OCI-LY3 (cell line): ENCODE measurements at regions not wholly inside any gene's neighbourhood (a gene's known extent, or its start where the extent isn't known, plus 50 kb on each side); places are given as distances from the start of the nearest gene placed in this dataset.

Experiments used
- H2AFZ ChIP-seq: fragments of 200-600, 300-600 bp; shearing (Covaris generic); 2 replicates; pipeline ENCODE4 v1.6.0; 2014; ENCODE audit warnings: antibody characterized with exemption, low read depth, low read length
- H3K27ac ChIP-seq: fragments of 200-600, 300-600 bp; sonication (generic); 2 replicates; pipeline ENCODE4 v1.5.1; 2014; ENCODE audit warnings: mild to moderate bottlenecking, low read length, moderate library complexity, mixed read lengths
- H3K27me3 ChIP-seq: fragments of 200-600, 300-600 bp; sonication (generic); 2 replicates; pipeline ENCODE4 v1.6.1; 2014; ENCODE audit warnings: low read depth, low read length, mixed read lengths
- H3K36me3 ChIP-seq: fragments of 200-600, 300-600 bp; sonication (generic); replicated peaks from 2 replicates; pipeline ENCODE3; 2014; ENCODE audit warnings: low read depth, low read length, mixed read lengths
- H3K4me1 ChIP-seq: fragments of 300-600, 200-600 bp; sonication (generic); 2 replicates; pipeline ENCODE4 v1.6.1; 2014; ENCODE audit warnings: low read length, mixed read lengths
- H3K4me2 ChIP-seq: fragments of 200-600, 300-600 bp; sonication (generic); 2 replicates; pipeline ENCODE4 v1.6.1; 2014; ENCODE audit warnings: low read length, mixed read lengths
- H3K4me3 ChIP-seq: fragments of 300-600, 200-600 bp; sonication (generic); 2 replicates; pipeline ENCODE4 v1.5.1; 2014; ENCODE audit warnings: antibody characterized with exemption, mild to moderate bottlenecking, low read length, moderate library complexity
- H3K79me2 ChIP-seq: fragments of 300-600, 200-600 bp; shearing (Covaris generic); 2 replicates; pipeline ENCODE4 v1.6.1; 2014; ENCODE audit warnings: mild to moderate bottlenecking, low read length, mixed read lengths
- H3K9ac ChIP-seq: fragments of 300-600, 200-600 bp; shearing (Covaris generic); 2 replicates; pipeline ENCODE4 v1.6.0; 2014; ENCODE audit warnings: mild to moderate bottlenecking, low read length, moderate library complexity
- H3K9me3 ChIP-seq: fragments of 200-600, 300-600 bp; shearing (Covaris generic); 2 replicates; pipeline ENCODE4 v1.6.1; 2014; ENCODE audit warnings: low read length, mixed read lengths; ENCODE audit not compliant: insufficient read depth
- H4K20me1 ChIP-seq: fragments of 200-600, 300-600 bp; sonication (generic); 2 replicates; pipeline ENCODE4 v1.6.1; 2016; ENCODE audit warnings: low read length, mixed read lengths; ENCODE audit not compliant: insufficient read depth
- EZH2phosphoT487 ChIP-seq: fragments of 200-600 bp; shearing (Covaris generic); IDR thresholded peaks from 2 replicates; pipeline ENCODE4 v1.6.1; 2018; ENCODE audit warnings: antibody characterized with exemption, mixed run types, low read depth
- TF ChIP-seq, protein P1 (sequence below): fragments of 200-600, 300-600 bp; sonication (generic); IDR thresholded peaks from 2 replicates; pipeline ENCODE4 v1.5.1; 2014; ENCODE audit warnings: antibody characterized with exemption, low read length, low read depth

DNA sequence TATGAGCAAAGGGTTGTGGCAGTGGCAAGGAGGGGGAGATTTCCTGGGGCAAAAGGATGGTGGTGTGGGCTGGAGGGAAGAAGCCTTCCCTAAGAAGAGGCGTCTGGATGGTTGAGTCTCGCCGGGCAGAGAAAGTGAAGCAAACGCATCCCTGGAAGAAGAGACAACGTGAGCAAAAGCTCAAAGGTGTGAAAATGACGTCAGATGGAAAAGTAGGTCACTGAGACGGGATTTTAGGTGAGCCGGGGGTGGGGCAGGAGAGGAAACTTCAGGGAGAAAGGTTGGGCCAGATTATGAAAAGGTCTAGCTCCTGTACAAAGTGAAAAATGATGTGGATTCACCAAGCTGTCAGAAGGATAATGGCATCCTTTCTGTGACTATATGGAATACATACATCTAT is 95.3 kb upstream of the KCNE2 start:
- no peak overlapping the region for H3K4me2 ChIP-seq
- H4K20me1 ChIP-seq: no peaks in the 10 kb centered on the region
- H3K27me3 ChIP-seq: no peaks in the 10 kb centered on the region
- no peaks in the 10 kb centered on the region for H3K4me1 ChIP-seq
- H2AFZ ChIP-seq: no peak overlapping the region
- no peak overlapping the region for H3K27ac ChIP-seq
- no peak overlapping the region for H3K4me3 ChIP-seq
- H3K9ac ChIP-seq: no peak overlapping the region
- no peaks in the 10 kb centered on the region for H3K9me3 ChIP-seq
- H3K36me3 ChIP-seq: no peaks in the 10 kb centered on the region
- TF ChIP-seq, protein P1, sequence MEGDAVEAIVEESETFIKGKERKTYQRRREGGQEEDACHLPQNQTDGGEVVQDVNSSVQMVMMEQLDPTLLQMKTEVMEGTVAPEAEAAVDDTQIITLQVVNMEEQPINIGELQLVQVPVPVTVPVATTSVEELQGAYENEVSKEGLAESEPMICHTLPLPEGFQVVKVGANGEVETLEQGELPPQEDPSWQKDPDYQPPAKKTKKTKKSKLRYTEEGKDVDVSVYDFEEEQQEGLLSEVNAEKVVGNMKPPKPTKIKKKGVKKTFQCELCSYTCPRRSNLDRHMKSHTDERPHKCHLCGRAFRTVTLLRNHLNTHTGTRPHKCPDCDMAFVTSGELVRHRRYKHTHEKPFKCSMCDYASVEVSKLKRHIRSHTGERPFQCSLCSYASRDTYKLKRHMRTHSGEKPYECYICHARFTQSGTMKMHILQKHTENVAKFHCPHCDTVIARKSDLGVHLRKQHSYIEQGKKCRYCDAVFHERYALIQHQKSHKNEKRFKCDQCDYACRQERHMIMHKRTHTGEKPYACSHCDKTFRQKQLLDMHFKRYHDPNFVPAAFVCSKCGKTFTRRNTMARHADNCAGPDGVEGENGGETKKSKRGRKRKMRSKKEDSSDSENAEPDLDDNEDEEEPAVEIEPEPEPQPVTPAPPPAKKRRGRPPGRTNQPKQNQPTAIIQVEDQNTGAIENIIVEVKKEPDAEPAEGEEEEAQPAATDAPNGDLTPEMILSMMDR: no peak
- no peak for TF ChIP-seq EZH2phosphoT487
- no peaks in the 10 kb centered on the region for H3K79me2 ChIP-seq

DNA sequence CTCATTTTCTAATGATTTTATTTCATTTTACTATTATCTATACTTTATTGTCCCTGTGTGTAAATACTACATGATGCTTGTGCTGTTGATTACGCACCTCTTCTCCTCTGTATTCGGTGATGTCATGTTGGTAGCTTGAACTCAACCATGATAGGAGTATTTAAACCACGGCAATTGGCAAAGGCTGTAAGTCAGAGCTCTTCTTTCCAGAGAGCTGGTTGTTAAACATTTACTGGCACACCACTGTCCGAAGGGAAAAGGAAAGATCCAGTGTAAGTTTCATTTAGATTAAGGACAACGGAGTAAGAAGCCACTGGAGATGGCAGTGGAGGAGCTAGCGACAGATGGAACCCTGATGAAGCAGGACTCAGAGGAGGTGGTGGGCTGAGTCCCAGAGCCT is 93.4 kb upstream of the KCNE2 start:
- no peak overlapping the region for H3K4me3 ChIP-seq
- H3K79me2 ChIP-seq: no peaks in the 10 kb centered on the region
- no peak overlapping the region for H2AFZ ChIP-seq
- H3K4me1 ChIP-seq: no peaks in the 10 kb centered on the region
- no peaks in the 10 kb centered on the region for H4K20me1 ChIP-seq
- H3K9ac ChIP-seq: no peak overlapping the region
- no peak overlapping the region for H3K4me2 ChIP-seq
- TF ChIP-seq EZH2phosphoT487: no peak
- TF ChIP-seq, protein P1: no peak
- H3K27ac ChIP-seq: no peak overlapping the region
- no peaks in the 10 kb centered on the region for H3K27me3 ChIP-seq
- no peaks in the 10 kb centered on the region for H3K36me3 ChIP-seq
- no peaks in the 10 kb centered on the region for H3K9me3 ChIP-seq

DNA sequence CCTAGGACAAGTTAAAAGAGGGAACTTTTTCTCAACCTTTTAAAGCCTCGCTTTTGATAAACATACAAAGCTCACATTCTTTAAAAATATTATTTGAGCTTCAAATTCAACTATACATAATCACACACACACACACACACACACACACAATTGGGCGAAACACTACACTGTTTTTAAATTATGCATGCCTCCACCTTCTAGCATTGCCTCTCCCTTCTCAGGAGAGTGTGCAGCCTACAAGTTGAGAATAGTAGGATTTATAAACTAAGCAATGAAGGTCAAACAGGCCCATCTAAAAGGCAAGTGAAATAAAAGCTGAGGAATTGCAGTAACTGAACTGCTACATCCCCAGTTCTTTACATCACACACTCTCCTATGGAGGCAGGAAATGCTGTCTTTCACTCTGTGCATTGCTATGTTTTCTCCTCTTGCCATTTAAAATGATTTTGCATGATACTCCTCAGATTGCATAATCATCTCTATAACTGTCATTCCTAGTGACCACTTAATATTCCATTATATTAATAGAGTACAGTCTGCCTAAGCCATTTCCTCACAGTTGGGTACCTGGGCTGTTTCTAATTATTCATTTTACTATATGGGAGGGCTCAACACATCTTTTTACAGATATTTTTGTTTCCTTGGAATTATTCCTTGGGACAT is 92.5 kb upstream of the KCNE2 start:
- TF ChIP-seq, protein P1: no peak
- TF ChIP-seq EZH2phosphoT487: no peak
- Histone ChIP-seq H3K79me2 (no peaks in the 10 kb centered on the region), H3K36me3 (no peaks in the 10 kb centered on the region), H3K9me3 (no peaks in the 10 kb centered on the region), H2AFZ (no peak overlapping the region), H3K4me3 (no peak overlapping the region), H3K4me1 (peaks cover 4% of the 10 kb centered on the region), H3K9ac (no peak overlapping the region), H3K4me2 (no peak overlapping the region), H4K20me1 (no peaks in the 10 kb centered on the region), H3K27me3 (no peaks in the 10 kb centered on the region), H3K27ac (no peak overlapping the region)

DNA sequence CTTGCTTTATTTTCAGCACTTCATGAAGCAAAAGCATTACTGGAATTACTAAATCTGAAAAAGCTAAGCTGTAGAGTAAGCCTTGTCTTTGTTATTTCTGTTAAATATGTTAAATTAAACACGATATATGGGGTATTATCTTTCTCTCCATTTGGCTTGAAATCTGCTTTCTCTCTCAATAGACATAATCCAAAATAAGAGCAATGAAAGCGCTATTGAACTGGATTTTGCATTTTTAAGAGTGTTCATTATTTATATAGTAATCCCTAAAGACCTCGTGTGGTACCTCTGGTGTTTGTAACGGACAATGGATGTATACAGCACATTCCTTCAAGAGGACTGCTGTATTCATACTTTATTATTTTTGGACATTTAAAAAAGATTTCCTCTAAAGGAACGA is 91.5 kb upstream of the KCNE2 start:
- H3K9ac ChIP-seq: no peak overlapping the region
- TF ChIP-seq EZH2phosphoT487: no peak
- TF ChIP-seq, protein P1: no peak
- peaks cover 14% of the 10 kb centered on the region for H3K4me1 ChIP-seq
- H2AFZ ChIP-seq: no peak overlapping the region
- H4K20me1 ChIP-seq: no peaks in the 10 kb centered on the region
- H3K36me3 ChIP-seq: no peaks in the 10 kb centered on the region
- H3K27ac ChIP-seq: no peak overlapping the region
- no peaks in the 10 kb centered on the region for H3K27me3 ChIP-seq
- no peaks in the 10 kb centered on the region for H3K79me2 ChIP-seq
- H3K9me3 ChIP-seq: no peaks in the 10 kb centered on the region
- H3K4me2 ChIP-seq: no peak overlapping the region
- no peak overlapping the region for H3K4me3 ChIP-seq
